Activated naive CD8-positive, alpha-beta T cell (primary cell): ENCODE measurements at regions not wholly inside any gene's neighbourhood (a gene's known extent, or its start where the extent isn't known, plus 50 kb on each side); places are given as distances from the start of the nearest gene placed in this dataset.
"Not testable (repeated sequence)": the region's sequence is repeated elsewhere in the genome, so short reads cannot be mapped to it uniquely, and the experiment has no call there.

Experiments
- H3K27ac Mint-ChIP-seq: one replicate; pipeline ENCODE4 v1.8.0; 2021; ENCODE audit warnings: mixed read lengths
- H3K27me3 Mint-ChIP-seq: one replicate; pipeline ENCODE4 v1.8.0; 2021; ENCODE audit warnings: mixed read lengths
- H3K36me3 Mint-ChIP-seq: one replicate; pipeline ENCODE4 v1.8.0; 2021; ENCODE audit warnings: mixed read lengths
- H3K4me1 Mint-ChIP-seq: one replicate; pipeline ENCODE4 v1.8.0; 2021; ENCODE audit warnings: low read depth, mixed read lengths
- H3K4me3 Mint-ChIP-seq: one replicate; pipeline ENCODE4 v1.8.0; 2021; ENCODE audit warnings: mild to moderate bottlenecking, mixed read lengths
- H3K9me3 Mint-ChIP-seq: one replicate; pipeline ENCODE4 v1.8.0; 2021; ENCODE audit warnings: low read depth, mixed read lengths

DNA sequence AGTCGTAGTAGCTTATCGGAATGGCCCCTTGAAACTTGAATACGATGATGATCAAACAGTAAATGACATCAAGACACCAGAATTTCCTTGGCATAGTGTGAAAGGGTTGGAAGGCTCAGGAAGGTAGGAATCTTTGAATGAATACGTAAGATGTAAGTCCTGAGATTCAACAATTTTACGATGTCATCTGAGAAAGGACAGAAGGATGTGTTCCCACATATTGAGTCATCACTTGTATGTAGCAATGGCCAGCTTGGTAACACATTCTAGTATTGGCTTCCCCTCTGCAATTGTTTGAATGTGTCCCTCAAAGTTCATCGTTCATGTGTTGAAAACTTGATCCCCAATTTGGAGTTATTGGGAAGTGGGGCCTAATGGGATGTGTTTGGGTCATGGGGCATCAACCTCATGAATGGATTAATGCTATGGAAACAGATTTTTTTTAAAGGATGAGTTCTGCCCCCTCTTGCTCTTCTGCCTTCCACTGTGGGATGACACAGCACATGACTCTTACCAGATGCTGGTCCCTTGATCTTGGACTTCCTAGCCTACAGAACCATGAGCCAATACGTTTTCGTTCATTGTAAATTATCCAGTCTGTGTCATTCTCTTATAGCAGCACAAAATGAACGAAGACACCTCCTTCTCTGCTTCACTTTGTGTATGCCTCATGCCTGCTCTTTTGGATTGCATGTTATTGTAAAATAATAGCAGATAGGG lies 284.6 kb downstream of the BCAT1 start:
- Mint-ChIP-seq H3K9me3 (no peaks in the 10 kb centered on the region), H3K4me3 (no peak overlapping the region), H3K4me1 (no peaks in the 10 kb centered on the region), H3K27me3 (no peaks in the 10 kb centered on the region), H3K36me3 (no peaks in the 10 kb centered on the region), H3K27ac (no peak overlapping the region)

- Mint-ChIP-seq H3K27ac (no peak overlapping the region), H3K36me3 (no peaks in the 10 kb centered on the region), H3K4me1 (no peaks in the 10 kb centered on the region), H3K4me3 (no peak overlapping the region), H3K27me3 (no peaks in the 10 kb centered on the region), H3K9me3 (no peaks in the 10 kb centered on the region)
Measured at GRCh38 chr12:24661657-24662096, 287.2 kb downstream of the BCAT1 start.

DNA sequence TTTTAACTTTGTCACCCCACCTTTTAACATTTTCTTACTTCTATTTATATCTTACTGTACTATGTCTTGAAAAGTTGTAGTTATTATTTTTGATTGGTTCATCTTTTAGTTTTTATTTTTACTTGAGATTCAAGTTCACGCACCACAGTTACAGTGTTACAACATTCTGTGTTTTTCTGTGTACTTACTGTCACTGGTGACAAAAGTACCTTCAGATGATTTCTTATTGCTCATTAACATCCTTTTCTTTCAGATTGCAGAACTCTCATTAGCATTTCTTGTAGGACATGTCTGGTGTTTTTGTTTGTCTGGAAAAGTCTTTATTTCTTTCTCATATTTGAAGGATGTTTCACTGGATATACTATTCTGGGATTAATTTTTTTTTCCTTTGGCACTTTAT lies 289.9 kb downstream of the BCAT1 start:
- Mint-ChIP-seq H3K4me3 (no peak overlapping the region), H3K27ac (no peak overlapping the region), H3K27me3 (no peaks in the 10 kb centered on the region), H3K4me1 (no peaks in the 10 kb centered on the region), H3K36me3 (no peaks in the 10 kb centered on the region), H3K9me3 (no peaks in the 10 kb centered on the region)

- H3K4me1 Mint-ChIP-seq, H3K4me3 Mint-ChIP-seq, H3K27me3 Mint-ChIP-seq, H3K27ac Mint-ChIP-seq, H3K9me3 Mint-ChIP-seq, H3K36me3 Mint-ChIP-seq: not testable (repeated sequence)
Measured at GRCh38 chr12:24654344-24654743, 294.6 kb downstream of the BCAT1 start.

GRCh38 chr12:24649634-24650033 lies 299.3 kb downstream of the BCAT1 start:
- Mint-ChIP-seq H3K36me3 (no peaks in the 10 kb centered on the region), H3K27ac (no peak overlapping the region), H3K4me3 (no peak overlapping the region)

DNA sequence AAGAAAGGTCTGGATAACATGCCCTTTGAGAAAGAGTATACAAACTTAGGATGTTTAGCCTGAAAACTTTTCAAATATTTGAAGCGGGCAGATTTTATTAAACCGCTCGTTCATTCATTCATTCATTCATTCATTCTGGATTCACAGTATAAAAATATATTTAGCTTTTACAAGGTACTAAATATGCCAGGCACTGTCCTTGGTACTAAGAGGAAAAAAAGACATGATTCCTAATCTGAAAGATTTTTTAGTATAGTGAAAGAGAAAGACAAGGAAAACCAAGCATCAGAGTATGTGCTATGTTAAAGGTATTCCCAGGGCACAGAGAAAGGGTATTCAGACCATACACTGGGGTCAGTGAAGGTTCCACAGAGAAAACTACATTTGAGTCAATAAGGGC lies 299.7 kb downstream of the BCAT1 start:
- H3K27me3 Mint-ChIP-seq = no peaks in the 10 kb centered on the region
- no peaks in the 10 kb centered on the region for H3K4me1 Mint-ChIP-seq
- no peak overlapping the region for H3K27ac Mint-ChIP-seq
- peaks cover 7% of the 10 kb centered on the region for H3K9me3 Mint-ChIP-seq
- H3K4me3 Mint-ChIP-seq = no peak overlapping the region
- H3K36me3 Mint-ChIP-seq = no peaks in the 10 kb centered on the region

More at GRCh38 chr12:24649634-24650033, 299.3 kb downstream of the BCAT1 start:
- no peaks in the 10 kb centered on the region for H3K27me3 Mint-ChIP-seq
- no peaks in the 10 kb centered on the region for H3K4me1 Mint-ChIP-seq
- peaks cover 7% of the 10 kb centered on the region for H3K9me3 Mint-ChIP-seq

GRCh38 chr12:24645254-24645653 lies 303.6 kb downstream of the BCAT1 start:
- Mint-ChIP-seq H3K27me3 (no peaks in the 10 kb centered on the region), H3K36me3 (no peaks in the 10 kb centered on the region), H3K4me3 (no peak overlapping the region), H3K9me3 (no peaks in the 10 kb centered on the region), H3K27ac (no peak overlapping the region), H3K4me1 (no peaks in the 10 kb centered on the region)

DNA sequence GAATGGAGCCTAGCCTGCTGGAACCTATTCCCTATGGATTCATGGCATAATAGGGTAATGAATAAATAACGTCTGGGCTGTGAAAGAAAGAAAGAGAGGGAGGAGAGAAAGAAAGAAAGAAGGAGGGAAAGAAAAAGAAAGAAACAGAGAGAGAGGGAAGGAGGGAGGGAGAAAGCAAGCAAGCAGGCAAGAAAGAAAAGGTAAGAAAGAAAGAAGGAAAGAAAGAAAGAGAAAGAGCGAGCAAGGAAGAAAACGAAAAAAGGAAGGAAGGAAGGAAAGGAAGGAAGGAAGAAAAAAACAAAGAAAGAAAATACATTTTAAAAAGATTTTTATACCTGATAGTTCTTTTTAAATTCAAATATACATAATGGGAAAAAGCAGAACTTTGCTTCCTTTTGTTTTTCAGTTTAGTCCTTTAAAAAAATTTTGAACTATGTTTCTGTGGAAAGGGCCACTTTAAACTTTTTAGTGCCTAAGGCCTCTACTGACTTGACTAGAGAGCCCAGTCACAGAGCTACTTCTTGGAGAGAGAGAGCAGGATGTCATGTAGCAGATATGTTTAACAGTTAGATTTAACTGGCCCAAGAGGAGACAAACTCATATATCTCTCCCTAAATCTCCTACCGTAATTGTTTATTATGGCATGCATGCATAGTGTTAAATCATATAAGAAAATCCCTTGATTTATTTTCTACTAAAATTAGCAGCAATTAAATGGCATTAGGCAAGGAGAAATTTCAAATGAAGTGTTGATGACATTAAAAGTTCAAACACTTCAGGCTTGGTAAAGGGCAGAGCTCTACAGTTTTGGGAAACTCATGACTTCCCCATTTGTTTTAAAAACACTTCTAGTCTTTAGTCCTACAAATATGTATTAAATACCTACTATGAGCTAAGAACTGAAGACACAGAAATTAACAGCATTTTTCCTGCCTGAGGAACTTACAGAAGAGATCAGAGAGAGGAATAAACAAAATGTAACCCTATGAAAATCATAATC lies 305.5 kb downstream of the BCAT1 start:
- H3K4me1 Mint-ChIP-seq = no peaks in the 10 kb centered on the region
- no peak overlapping the region for H3K27ac Mint-ChIP-seq
- H3K27me3 Mint-ChIP-seq = no peaks in the 10 kb centered on the region
- no peak overlapping the region for H3K4me3 Mint-ChIP-seq
- H3K9me3 Mint-ChIP-seq = no peaks in the 10 kb centered on the region
- H3K36me3 Mint-ChIP-seq = no peaks in the 10 kb centered on the region

- Mint-ChIP-seq H3K27ac (no peak overlapping the region), H3K9me3 (no peaks in the 10 kb centered on the region), H3K36me3 (no peaks in the 10 kb centered on the region), H3K4me1 (no peaks in the 10 kb centered on the region), H3K27me3 (no peaks in the 10 kb centered on the region), H3K4me3 (no peak overlapping the region)
Measured at GRCh38 chr12:24639641-24640040, 309.3 kb downstream of the BCAT1 start.

DNA sequence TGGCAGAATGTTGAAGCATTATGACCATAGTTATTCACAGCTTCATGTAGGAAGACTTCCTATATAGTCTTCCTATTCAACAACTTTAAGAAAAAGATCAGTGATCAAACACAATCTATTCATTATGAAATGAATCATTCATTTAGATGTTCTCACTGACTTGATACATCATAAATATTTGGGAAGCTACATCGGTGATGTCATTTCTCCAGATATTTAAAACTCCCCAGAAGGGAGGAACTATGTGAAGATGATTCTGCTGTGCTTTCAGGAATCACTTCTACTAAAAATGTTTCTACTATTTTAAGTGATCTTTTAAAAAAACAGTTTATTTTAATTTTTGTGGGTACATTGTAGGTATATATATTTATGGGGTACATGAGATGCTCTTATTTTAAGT lies 316.4 kb downstream of the BCAT1 start:
- Mint-ChIP-seq H3K36me3 (no peaks in the 10 kb centered on the region), H3K27ac (no peak overlapping the region), H3K4me3 (no peak overlapping the region), H3K9me3 (peaks cover 3% of the 10 kb centered on the region), H3K27me3 (no peaks in the 10 kb centered on the region), H3K4me1 (no peaks in the 10 kb centered on the region)

GRCh38 chr12:24631676-24632426 lies 317.1 kb downstream of the BCAT1 start:
- no peaks in the 10 kb centered on the region for H3K36me3 Mint-ChIP-seq
- no peak overlapping the region for H3K4me3 Mint-ChIP-seq
- no peaks in the 10 kb centered on the region for H3K4me1 Mint-ChIP-seq
- peaks cover 3% of the 10 kb centered on the region for H3K9me3 Mint-ChIP-seq
- H3K27me3 Mint-ChIP-seq = no peaks in the 10 kb centered on the region
- no peak overlapping the region for H3K27ac Mint-ChIP-seq

DNA sequence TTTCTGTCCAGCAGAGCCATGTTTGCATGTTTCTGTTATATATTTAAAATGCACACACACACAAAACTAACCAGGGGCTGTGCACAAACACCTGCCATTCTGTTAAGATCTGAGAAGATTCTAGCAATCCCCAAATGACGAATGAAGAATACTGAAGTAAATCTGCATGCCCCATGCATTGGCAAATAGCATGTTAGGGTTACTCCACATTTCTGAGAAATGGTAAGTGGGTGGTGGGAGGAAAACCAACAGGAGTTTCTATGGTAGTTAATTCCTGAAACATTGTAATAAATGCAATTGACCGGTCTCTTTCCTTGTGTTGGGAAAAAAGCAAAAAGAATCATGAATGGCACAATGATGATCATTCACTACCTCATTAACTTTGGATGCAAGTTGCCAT lies 318.0 kb downstream of the BCAT1 start:
- Mint-ChIP-seq H3K27ac (no peak overlapping the region), H3K36me3 (no peaks in the 10 kb centered on the region), H3K9me3 (peaks cover 3% of the 10 kb centered on the region), H3K27me3 (no peaks in the 10 kb centered on the region), H3K4me3 (no peak overlapping the region), H3K4me1 (no peaks in the 10 kb centered on the region)

- H3K9me3 Mint-ChIP-seq = peaks cover 3% of the 10 kb centered on the region
- no peaks in the 10 kb centered on the region for H3K27me3 Mint-ChIP-seq
- H3K4me1 Mint-ChIP-seq = no peaks in the 10 kb centered on the region
- H3K4me3 Mint-ChIP-seq = no peak overlapping the region
- no peaks in the 10 kb centered on the region for H3K36me3 Mint-ChIP-seq
- H3K27ac Mint-ChIP-seq = no peak overlapping the region
Measured at GRCh38 chr12:24630446-24630845, 318.5 kb downstream of the BCAT1 start.

- peaks cover 3% of the 10 kb centered on the region for H3K9me3 Mint-ChIP-seq
- H3K27me3 Mint-ChIP-seq = no peaks in the 10 kb centered on the region
- H3K36me3 Mint-ChIP-seq = no peaks in the 10 kb centered on the region
- no peak overlapping the region for H3K4me3 Mint-ChIP-seq
- no peaks in the 10 kb centered on the region for H3K4me1 Mint-ChIP-seq
- H3K27ac Mint-ChIP-seq = no peak overlapping the region
Measured at GRCh38 chr12:24625103-24625502, 323.8 kb downstream of the BCAT1 start.

DNA sequence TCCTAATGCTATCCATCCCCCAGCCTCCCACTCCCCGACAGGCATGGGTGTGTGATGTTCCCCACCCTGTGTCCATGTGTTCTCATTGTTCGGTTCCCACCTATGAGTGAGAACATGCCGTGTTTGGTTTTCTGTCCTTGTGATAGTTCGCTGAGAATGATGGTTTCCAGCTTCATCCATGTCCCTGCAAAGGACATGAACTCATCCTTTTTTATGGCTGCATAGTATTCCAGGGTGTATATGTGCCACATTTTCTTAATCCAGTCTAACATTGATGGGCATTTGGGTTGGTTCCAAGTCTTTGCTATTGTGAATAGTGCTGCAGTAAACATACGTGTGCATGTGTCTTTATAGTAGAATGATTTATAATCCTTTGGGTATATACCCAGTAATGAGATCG lies 328.9 kb downstream of the BCAT1 start:
- H3K4me1 Mint-ChIP-seq, H3K9me3 Mint-ChIP-seq, H3K4me3 Mint-ChIP-seq, H3K27ac Mint-ChIP-seq, H3K27me3 Mint-ChIP-seq, H3K36me3 Mint-ChIP-seq: not testable (repeated sequence)
